ENCODE measurements at regions not wholly inside any gene's neighbourhood (a gene's known extent, or its start where the extent isn't known, plus 50 kb on each side); places are given as distances from the start of the nearest gene placed in this dataset.
A peak's percentile ranks its signal among the peaks of the same experiment; 100 is the strongest.

- no peak overlapping the region for H3K4me3 ChIP-seq
- H3K9ac ChIP-seq (ENCODE audit: insufficient read depth in 1 of 2, low read length in 2 of 2), result no peak overlapping the region
- H3K36me3 ChIP-seq (ENCODE audit: control insufficient read depth in 4 of 4, insufficient read depth in 4 of 4, low read length in 4 of 4), result no peaks in the 10 kb centered on the region
- WGBS, 2 donors, result 90 to 93% methylated on average over 8 of the region's 8 CpGs
- no peak for ATAC-seq (ENCODE audit: insufficient read depth, low FRiP score)
- H3K27me3 ChIP-seq (ENCODE audit: control insufficient read depth in 3 of 3, insufficient read depth in 3 of 3, low read length in 2 of 3), result no peaks in the 10 kb centered on the region
- no peaks in the 10 kb centered on the region for H3K9me3 ChIP-seq (ENCODE audit: control insufficient read depth in 4 of 4, insufficient read depth in 3 of 4, low read length in 3 of 4)
- no peak overlapping the region for H3K27ac ChIP-seq (ENCODE audit: low read depth in 1 of 2, low read length in 1 of 2)
- peaks cover 0 to 31% (median 13%) of the 10 kb centered on the region in 5 donors for H3K4me1 ChIP-seq (ENCODE audit: control insufficient read depth in 5 of 5, insufficient read depth in 5 of 5, low read length in 5 of 5)
- no peak for TF ChIP-seq CTCF (IDR thresholded peaks at IDR 0.05; ENCODE audit: control extremely low read depth, extremely low read depth)
- no peak for DNase-seq
These were observed 613.5 kb upstream of the MGMT start for GRCh38 chr10:128853537-128853936.

- Histone ChIP-seq H3K4me3 (no peak overlapping the region), H3K27me3 (ENCODE audit: control insufficient read depth in 3 of 3, insufficient read depth in 3 of 3, low read length in 2 of 3) (no peaks in the 10 kb centered on the region), H3K9ac (ENCODE audit: insufficient read depth in 1 of 2, low read length in 2 of 2) (no peak overlapping the region), H3K9me3 (ENCODE audit: control insufficient read depth in 4 of 4, insufficient read depth in 3 of 4, low read length in 3 of 4) (no peaks in the 10 kb centered on the region), H3K27ac (ENCODE audit: low read depth in 1 of 2, low read length in 1 of 2) (no peak overlapping the region), H3K36me3 (ENCODE audit: control insufficient read depth in 4 of 4, insufficient read depth in 4 of 4, low read length in 4 of 4) (no peaks in the 10 kb centered on the region), H3K4me1 (ENCODE audit: control insufficient read depth in 5 of 5, insufficient read depth in 5 of 5, low read length in 5 of 5) (peaks cover 0 to 31% (median 13%) of the 10 kb centered on the region in 5 donors)
- 87 to 88% methylated on average over 1 of the region's 1 CpG for WGBS, 2 donors
- no peak for TF ChIP-seq CTCF (IDR thresholded peaks at IDR 0.05; ENCODE audit: control extremely low read depth, extremely low read depth)
- ATAC-seq (ENCODE audit: insufficient read depth, low FRiP score) (no peak), DNase-seq (no peak)
These were observed 612.8 kb upstream of the MGMT start for GRCh38 chr10:128854204-128854603.

GRCh38 chr10:128854963-128855362, 612.1 kb upstream of the MGMT start:
- Histone ChIP-seq H3K27ac (ENCODE audit: low read depth in 1 of 2, low read length in 1 of 2) (no peak overlapping the region), H3K4me3 (no peak overlapping the region), H3K27me3 (ENCODE audit: control insufficient read depth in 3 of 3, insufficient read depth in 3 of 3, low read length in 2 of 3) (no peaks in the 10 kb centered on the region), H3K36me3 (ENCODE audit: control insufficient read depth in 4 of 4, insufficient read depth in 4 of 4, low read length in 4 of 4) (no peaks in the 10 kb centered on the region), H3K9me3 (ENCODE audit: control insufficient read depth in 4 of 4, insufficient read depth in 3 of 4, low read length in 3 of 4) (no peaks in the 10 kb centered on the region), H3K9ac (ENCODE audit: insufficient read depth in 1 of 2, low read length in 2 of 2) (no peak overlapping the region), H3K4me1 (ENCODE audit: control insufficient read depth in 5 of 5, insufficient read depth in 5 of 5, low read length in 5 of 5) (peaks cover 0 to 31% (median 13%) of the 10 kb centered on the region in 5 donors)
- no peak for TF ChIP-seq CTCF (IDR thresholded peaks at IDR 0.05; ENCODE audit: control extremely low read depth, extremely low read depth)
- ATAC-seq (ENCODE audit: insufficient read depth, low FRiP score) (peak; percentile 79), DNase-seq (peak; percentile 95 to 97 (median 96))
- 24 to 39% methylated on average over 5 of the region's 5 CpGs for WGBS, 2 donors

Data from lung (tissue), 11 donors.